Mesenchymal stem cell (in vitro differentiated cells and primary cell): ENCODE measurements at regions not wholly inside any gene's neighbourhood (a gene's known extent, or its start where the extent isn't known, plus 50 kb on each side); places are given as distances from the start of the nearest gene placed in this dataset.

ENCODE experiments used
- DNase-seq: peaks from one replicate; pipeline ENCODE4 v3.0.0-alpha.2; 2013
- H2AFZ ChIP-seq: one replicate; pipeline ENCODE4 v1.6.1; 2013; ENCODE audit warnings: low read depth, mild to moderate bottlenecking, control low read depth, inconsistent platforms, low read length, moderate library complexity
- H2AK5ac ChIP-seq: 2 replicates; pipeline ENCODE4 v1.6.1; 2013; ENCODE audit warnings: low read length, moderate library complexity, mild to moderate bottlenecking, inconsistent platforms; ENCODE audit not compliant: severe bottlenecking
- H2BK120ac ChIP-seq: one replicate; pipeline ENCODE4 v1.6.1; 2013; ENCODE audit warnings: low read depth, mild to moderate bottlenecking, inconsistent platforms, low read length, moderate library complexity
- H2BK12ac ChIP-seq, 2 experiments: one replicate each; pipeline ENCODE4 v1.6.1; 2013; ENCODE audit warnings: inconsistent platforms in 2 of 2, low read length in 2 of 2, mild to moderate bottlenecking in 2 of 2, moderate library complexity in 2 of 2, control low read depth in 1 of 2
- H2BK15ac ChIP-seq: one replicate; pipeline ENCODE4 v1.6.1; 2013; ENCODE audit warnings: mild to moderate bottlenecking, low read depth, inconsistent platforms; ENCODE audit not compliant: poor library complexity, severe bottlenecking
- H2BK5ac ChIP-seq: 2 replicates; pipeline ENCODE4 v1.6.1; 2013; ENCODE audit warnings: low read depth, mild to moderate bottlenecking, low read length, control low read depth, inconsistent platforms; ENCODE audit not compliant: poor library complexity, severe bottlenecking
- H3K14ac ChIP-seq, 2 experiments: one replicate each; pipeline ENCODE4 v1.6.1; 2013; ENCODE audit warnings: inconsistent platforms in 2 of 2, low read length in 2 of 2, control low read depth in 1 of 2, mild to moderate bottlenecking in 1 of 2, moderate library complexity in 1 of 2
- H3K18ac ChIP-seq, 2 experiments: one replicate each; pipeline ENCODE4 v1.6.1; 2013; ENCODE audit warnings: inconsistent platforms in 2 of 2, low read length in 2 of 2, control low read depth in 1 of 2, low read depth in 1 of 2, mild to moderate bottlenecking in 1 of 2
- H3K23ac ChIP-seq, 2 experiments: one replicate each; pipeline ENCODE4 v1.6.1; 2013; ENCODE audit warnings: inconsistent platforms in 2 of 2, low read length in 2 of 2, mild to moderate bottlenecking in 2 of 2, moderate library complexity in 2 of 2, control low read depth in 1 of 2
- H3K27ac ChIP-seq: 2 replicates; pipeline ENCODE4 v1.5.1; 2013; ENCODE audit warnings: mild to moderate bottlenecking, moderate library complexity, low read length, control low read depth, inconsistent platforms; ENCODE audit not compliant: poor library complexity, severe bottlenecking
- H3K27me3 ChIP-seq, 2 experiments: 2 replicates each; pipeline versions ENCODE4 v1.6.1 to v1.7.0; 2013; ENCODE audit warnings: low read length in 2 of 2, mild to moderate bottlenecking in 2 of 2, moderate library complexity in 2 of 2, control low read depth in 1 of 2, inconsistent platforms in 1 of 2; ENCODE audit not compliant: control insufficient read depth in 1 of 2, insufficient read depth in 1 of 2
- H3K36me3 ChIP-seq, 2 experiments: 2 replicates each; pipeline versions ENCODE4 v1.6.1 to v1.7.0; 2013; ENCODE audit warnings: low read length in 2 of 2, control low read depth in 1 of 2, inconsistent platforms in 1 of 2, low read depth in 1 of 2, mild to moderate bottlenecking in 1 of 2; ENCODE audit not compliant: insufficient read depth in 2 of 2, control insufficient read depth in 1 of 2
- H3K4ac ChIP-seq, 2 experiments: one replicate each; pipeline ENCODE4 v1.6.1; 2013; ENCODE audit warnings: inconsistent platforms in 2 of 2, low read length in 2 of 2, mild to moderate bottlenecking in 2 of 2, moderate library complexity in 2 of 2, control low read depth in 1 of 2, low read depth in 1 of 2
- H3K4me1 ChIP-seq: 2 replicates; pipeline ENCODE4 v1.6.1; 2013; ENCODE audit warnings: low read depth, low read length, control low read depth; ENCODE audit not compliant: control insufficient read depth, insufficient read depth
- H3K4me2 ChIP-seq: 2 replicates; pipeline ENCODE4 v1.6.1; 2013; ENCODE audit warnings: low read length, mild to moderate bottlenecking, inconsistent platforms; ENCODE audit not compliant: poor library complexity, severe bottlenecking
- H3K4me3 ChIP-seq, 2 experiments: 2 replicates each; pipeline versions ENCODE4 v1.5.1 to v1.7.0; 2013; ENCODE audit warnings: low read length in 2 of 2, mild to moderate bottlenecking in 2 of 2, control low read depth in 1 of 2, low read depth in 1 of 2; ENCODE audit not compliant: insufficient read depth in 1 of 2
- H3K79me1 ChIP-seq: replicated peaks from 2 replicates; pipeline ENCODE4 v1.6.1; 2013; ENCODE audit warnings: mild to moderate bottlenecking, control low read depth, low read length, inconsistent platforms; ENCODE audit not compliant: poor library complexity, severe bottlenecking
- H3K9ac ChIP-seq: 2 replicates; pipeline ENCODE4 v1.7.0; 2013; ENCODE audit warnings: mild to moderate bottlenecking, low read length, moderate library complexity
- H3K9me3 ChIP-seq: 2 replicates; pipeline ENCODE4 v1.7.0; 2013; ENCODE audit warnings: mild to moderate bottlenecking, low read length; ENCODE audit not compliant: control insufficient read depth
- H4K8ac ChIP-seq: one replicate; pipeline ENCODE4 v1.6.1; 2013; ENCODE audit warnings: inconsistent platforms, mild to moderate bottlenecking, low read length, moderate library complexity
- H4K91ac ChIP-seq: one replicate; pipeline ENCODE4 v1.6.1; 2013; ENCODE audit warnings: mild to moderate bottlenecking, low read length, inconsistent platforms
- WGBS: methylation state at CpG from one replicate; pipeline ENCODE4 v1.1.7; 2013; ENCODE audit warnings: mixed read lengths; 5-methylcytosine and 5-hydroxymethylcytosine counted together

- Histone ChIP-seq H3K4me2 (no peak overlapping the region), H3K27me3 (no peaks in the 10 kb centered on the region), H2BK15ac (no peak overlapping the region), H4K91ac (no peak overlapping the region), H3K4me1 (no peaks in the 10 kb centered on the region), H3K27ac (no peak overlapping the region), H2AK5ac (no peak overlapping the region), H2BK5ac (no peak overlapping the region), H3K4ac (no peak overlapping the region), H2BK12ac (no peak overlapping the region), H3K79me1 (no peaks in the 10 kb centered on the region), H3K18ac (no peak overlapping the region), H3K4me3 (no peak overlapping the region), H3K23ac (no peak overlapping the region), H3K9me3 (no peaks in the 10 kb centered on the region), H3K9ac (no peak overlapping the region), H4K8ac (no peak overlapping the region), H3K14ac (no peak overlapping the region), H2AFZ (no peak overlapping the region), H3K36me3 (no peaks in the 10 kb centered on the region), H2BK120ac (no peak overlapping the region)
- no peak for DNase-seq
- WGBS, result 65% methylated on average over 1 of the region's 1 CpG
These were observed 360.6 kb upstream of the MEF2C start for GRCh38 chr5:89243611-89244010.

- no peak overlapping the region for H3K27ac ChIP-seq
- H3K14ac ChIP-seq, result no peak overlapping the region
- H4K8ac ChIP-seq, result no peak overlapping the region
- H2BK12ac ChIP-seq, result no peak overlapping the region
- H4K91ac ChIP-seq, result no peak overlapping the region
- no peaks in the 10 kb centered on the region for H3K36me3 ChIP-seq
- no peak overlapping the region for H2BK120ac ChIP-seq
- H3K18ac ChIP-seq, result no peak overlapping the region
- no peak overlapping the region for H2AK5ac ChIP-seq
- H3K4me1 ChIP-seq, result no peaks in the 10 kb centered on the region
- no peak overlapping the region for H2AFZ ChIP-seq
- DNase-seq, result peak; percentile 10
- H3K23ac ChIP-seq, result no peak overlapping the region
- H3K4me2 ChIP-seq, result no peak overlapping the region
- no peak overlapping the region for H3K9ac ChIP-seq
- H3K4me3 ChIP-seq, result no peak overlapping the region
- H3K27me3 ChIP-seq, result no peaks in the 10 kb centered on the region
- H3K79me1 ChIP-seq, result no peaks in the 10 kb centered on the region
- no peaks in the 10 kb centered on the region for H3K9me3 ChIP-seq
- H2BK15ac ChIP-seq, result no peak overlapping the region
- H3K4ac ChIP-seq, result no peak overlapping the region
- no peak overlapping the region for H2BK5ac ChIP-seq
These were observed 358.2 kb upstream of the MEF2C start for GRCh38 chr5:89241186-89241585.

- Histone ChIP-seq H3K4me3 (no peak overlapping the region), H3K9ac (no peak overlapping the region), H2BK120ac (no peak overlapping the region), H3K36me3 (no peaks in the 10 kb centered on the region), H3K4ac (no peak overlapping the region), H2AFZ (no peak overlapping the region), H3K18ac (no peak overlapping the region), H2BK5ac (no peak overlapping the region), H3K14ac (no peak overlapping the region), H3K9me3 (no peaks in the 10 kb centered on the region), H3K4me1 (no peaks in the 10 kb centered on the region), H3K27me3 (no peaks in the 10 kb centered on the region), H3K23ac (no peak overlapping the region), H3K4me2 (no peak overlapping the region), H2BK15ac (no peak overlapping the region), H3K79me1 (no peaks in the 10 kb centered on the region), H2AK5ac (no peak overlapping the region), H4K91ac (no peak overlapping the region), H2BK12ac (no peak overlapping the region), H3K27ac (no peak overlapping the region), H4K8ac (no peak overlapping the region)
- WGBS, result no CpG with 5 or more reads among the region's 1 CpG
- DNase-seq, result peak; percentile 17
These were observed 353.9 kb upstream of the MEF2C start for GRCh38 chr5:89236900-89237299.

GRCh38 chr5:89233462-89233861 is 350.5 kb upstream of the MEF2C start:
- Histone ChIP-seq H4K8ac (no peak overlapping the region), H3K4me3 (no peak overlapping the region), H3K27me3 (no peaks in the 10 kb centered on the region), H2AFZ (no peak overlapping the region), H3K18ac (no peak overlapping the region), H3K27ac (no peak overlapping the region), H3K36me3 (no peaks in the 10 kb centered on the region), H3K9ac (no peak overlapping the region), H2BK15ac (no peak overlapping the region), H2BK5ac (no peak overlapping the region), H2BK12ac (no peak overlapping the region), H3K23ac (no peak overlapping the region), H3K14ac (no peak overlapping the region), H4K91ac (no peak overlapping the region), H2AK5ac (no peak overlapping the region), H3K79me1 (no peaks in the 10 kb centered on the region), H3K4me2 (no peak overlapping the region), H3K4me1 (no peaks in the 10 kb centered on the region), H3K4ac (no peak overlapping the region), H3K9me3 (no peaks in the 10 kb centered on the region), H2BK120ac (no peak overlapping the region)
- DNase-seq, result no peak
